Spinal cord (tissue), 9 donors: ENCODE measurements at regions not wholly inside any gene's neighbourhood (a gene's known extent, or its start where the extent isn't known, plus 50 kb on each side); places are given as distances from the start of the nearest gene placed in this dataset.

Experiments
- DNase-seq, 6 donors: peaks; one replicate each; pipeline versions ENCODE4 v3.0.0 to v3.0.0-alpha.2; 2013 to 2015; ENCODE audit warnings: low spot score in 6 of 6, low read depth in 4 of 6
- H3K27ac ChIP-seq: one replicate; pipeline ENCODE4 v1.5.1; 2013; ENCODE audit warnings: low read depth, low read length, control low read depth
- H3K27me3 ChIP-seq: one replicate; pipeline ENCODE4 v1.6.1; 2013; ENCODE audit warnings: low read length; ENCODE audit not compliant: control insufficient read depth, insufficient read depth
- H3K36me3 ChIP-seq: one replicate; pipeline ENCODE4 v1.6.1; 2013; ENCODE audit warnings: low read length; ENCODE audit not compliant: control insufficient read depth, insufficient read depth
- H3K4me1 ChIP-seq: one replicate; pipeline ENCODE4 v1.6.1; 2013; ENCODE audit warnings: low read length; ENCODE audit not compliant: control insufficient read depth, insufficient read depth
- H3K4me3 ChIP-seq: one replicate; pipeline ENCODE4 v1.5.1; 2013; ENCODE audit warnings: low read depth, low read length, control low read depth
- H3K9me3 ChIP-seq: one replicate; pipeline ENCODE4 v1.6.1; 2013; ENCODE audit warnings: low read length; ENCODE audit not compliant: control insufficient read depth, insufficient read depth
- WGBS: methylation state at CpG from one replicate; pipeline ENCODE4 v1.1.5; 2013; ENCODE audit warnings: missing lambda C conversion rate; ENCODE audit not compliant: insufficient coverage; 5-methylcytosine and 5-hydroxymethylcytosine counted together
- donor health status: healthy.

GRCh38 chr4:146124023-146124680, 51.4 kb upstream of the LSM6 start:
- Histone ChIP-seq H3K4me1 (no peaks in the 10 kb centered on the region), H3K27me3 (no peaks in the 10 kb centered on the region), H3K27ac (no peak overlapping the region), H3K36me3 (no peaks in the 10 kb centered on the region), H3K4me3 (no peak overlapping the region), H3K9me3 (no peaks in the 10 kb centered on the region)
- WGBS, result 43% methylated on average over 6 of the region's 6 CpGs
- DNase-seq, result no peak

- Histone ChIP-seq H3K9me3 (no peaks in the 10 kb centered on the region), H3K4me3 (no peak overlapping the region), H3K27ac (no peak overlapping the region), H3K4me1 (no peaks in the 10 kb centered on the region), H3K36me3 (no peaks in the 10 kb centered on the region), H3K27me3 (no peaks in the 10 kb centered on the region)
- DNase-seq, result peak in 1 of 6 donors; percentile 20
- no CpG with 5 or more reads among the region's 1 CpG for WGBS
These were observed 52.3 kb upstream of the LSM6 start for GRCh38 chr4:146123231-146123630.

DNA sequence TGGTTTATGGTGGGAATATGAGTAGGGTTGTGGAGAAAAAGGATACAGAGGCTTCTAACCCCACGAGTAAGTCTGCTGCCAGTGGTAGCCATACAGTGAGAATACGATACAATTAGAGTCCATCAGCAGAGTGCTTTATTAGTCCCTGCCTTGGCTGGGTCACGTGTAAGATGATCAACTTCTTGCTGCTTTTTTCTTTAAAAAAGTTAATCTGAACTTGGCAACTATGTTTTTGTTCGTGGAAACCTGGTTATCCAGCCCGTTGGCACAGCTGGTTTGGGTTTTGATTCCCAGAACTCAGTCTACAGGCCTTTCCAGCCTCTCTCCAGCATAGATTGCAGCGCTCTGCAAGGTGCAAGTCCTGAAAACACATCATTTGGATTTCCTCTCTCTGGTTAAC, 53.1 kb upstream of the LSM6 start:
- Histone ChIP-seq H3K4me3 (no peak overlapping the region), H3K4me1 (no peaks in the 10 kb centered on the region), H3K36me3 (no peaks in the 10 kb centered on the region), H3K27me3 (no peaks in the 10 kb centered on the region), H3K9me3 (no peaks in the 10 kb centered on the region), H3K27ac (no peak overlapping the region)
- 87% methylated on average over 6 of the region's 6 CpGs for WGBS
- no peak for DNase-seq

- DNase-seq, result no peak
- Histone ChIP-seq H3K36me3 (no peaks in the 10 kb centered on the region), H3K4me1 (no peaks in the 10 kb centered on the region), H3K4me3 (no peak overlapping the region), H3K9me3 (no peaks in the 10 kb centered on the region), H3K27ac (no peak overlapping the region), H3K27me3 (no peaks in the 10 kb centered on the region)
- WGBS, result 97% methylated on average over 2 of the region's 3 CpGs
These were observed 53.8 kb upstream of the LSM6 start for GRCh38 chr4:146121757-146122156.

DNA sequence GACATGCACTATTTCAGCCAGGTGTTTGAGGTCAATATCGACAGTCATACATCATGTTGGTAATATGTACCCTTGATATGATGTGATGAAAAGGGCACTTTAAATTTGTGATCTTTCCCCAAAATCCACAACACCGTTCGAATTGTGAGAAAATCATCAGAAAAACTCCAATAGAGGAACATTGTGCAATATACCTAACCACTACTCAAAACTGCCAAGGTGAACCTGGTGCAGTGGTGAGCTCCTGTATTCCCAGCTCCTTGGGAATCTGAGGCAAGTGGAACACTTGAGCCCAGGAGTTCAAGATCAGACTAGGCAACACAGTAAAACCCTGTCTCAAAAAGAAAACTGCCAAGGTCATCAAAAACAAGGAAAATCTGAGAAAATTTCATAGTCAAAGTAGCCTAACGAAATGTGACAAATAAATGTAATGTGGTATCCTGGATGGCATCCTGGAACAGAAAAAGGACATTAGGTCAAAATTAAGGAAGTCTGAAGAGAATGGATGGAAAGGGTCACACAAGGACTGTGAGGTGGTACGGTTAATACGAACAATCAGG, 55.6 kb upstream of the LSM6 start:
- Histone ChIP-seq H3K4me3 (no peak overlapping the region), H3K36me3 (no peaks in the 10 kb centered on the region), H3K9me3 (no peaks in the 10 kb centered on the region), H3K27ac (no peak overlapping the region), H3K27me3 (no peaks in the 10 kb centered on the region), H3K4me1 (no peaks in the 10 kb centered on the region)
- 67% methylated on average over 1 of the region's 6 CpGs for WGBS
- no peak for DNase-seq

- no peaks in the 10 kb centered on the region for H3K4me1 ChIP-seq
- H3K27ac ChIP-seq, result no peak overlapping the region
- no peaks in the 10 kb centered on the region for H3K9me3 ChIP-seq
- 89% methylated on average over 8 of the region's 8 CpGs for WGBS
- no peaks in the 10 kb centered on the region for H3K36me3 ChIP-seq
- DNase-seq, result no peak
- H3K4me3 ChIP-seq, result no peak overlapping the region
- H3K27me3 ChIP-seq, result no peaks in the 10 kb centered on the region
These were observed 61.5 kb upstream of the LSM6 start for GRCh38 chr4:146114066-146114465.

DNA sequence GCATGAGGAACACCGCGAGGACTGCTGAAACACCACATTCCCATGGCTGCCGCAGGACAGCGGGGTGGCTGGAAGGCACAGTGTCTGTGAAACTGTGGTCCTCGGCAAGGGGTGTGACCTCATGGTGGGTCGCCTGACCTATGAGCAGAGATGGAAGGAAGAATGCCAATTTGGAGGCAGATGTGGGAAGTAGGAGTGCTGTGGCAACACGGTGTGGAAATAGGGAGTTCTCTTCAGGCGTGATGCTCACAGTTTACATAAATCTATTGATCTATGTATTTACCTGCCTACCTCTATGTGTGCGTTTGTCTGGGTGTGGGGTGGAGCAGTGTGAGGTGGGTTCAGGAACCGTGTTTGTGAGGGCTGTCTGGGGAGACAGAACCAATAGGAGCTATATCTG, 62.3 kb upstream of the LSM6 start:
- Histone ChIP-seq H3K9me3 (no peaks in the 10 kb centered on the region), H3K4me1 (no peaks in the 10 kb centered on the region), H3K27me3 (no peaks in the 10 kb centered on the region), H3K36me3 (no peaks in the 10 kb centered on the region), H3K4me3 (no peak overlapping the region), H3K27ac (no peak overlapping the region)
- no peak for DNase-seq
- 94% methylated on average over 7 of the region's 10 CpGs for WGBS

- no peak overlapping the region for H3K27ac ChIP-seq
- H3K36me3 ChIP-seq, result no peaks in the 10 kb centered on the region
- no peak overlapping the region for H3K4me3 ChIP-seq
- no peaks in the 10 kb centered on the region for H3K9me3 ChIP-seq
- no peak for DNase-seq
- no peaks in the 10 kb centered on the region for H3K27me3 ChIP-seq
- H3K4me1 ChIP-seq, result no peaks in the 10 kb centered on the region
These were observed 63.1 kb upstream of the LSM6 start for GRCh38 chr4:146112389-146112788.

DNA sequence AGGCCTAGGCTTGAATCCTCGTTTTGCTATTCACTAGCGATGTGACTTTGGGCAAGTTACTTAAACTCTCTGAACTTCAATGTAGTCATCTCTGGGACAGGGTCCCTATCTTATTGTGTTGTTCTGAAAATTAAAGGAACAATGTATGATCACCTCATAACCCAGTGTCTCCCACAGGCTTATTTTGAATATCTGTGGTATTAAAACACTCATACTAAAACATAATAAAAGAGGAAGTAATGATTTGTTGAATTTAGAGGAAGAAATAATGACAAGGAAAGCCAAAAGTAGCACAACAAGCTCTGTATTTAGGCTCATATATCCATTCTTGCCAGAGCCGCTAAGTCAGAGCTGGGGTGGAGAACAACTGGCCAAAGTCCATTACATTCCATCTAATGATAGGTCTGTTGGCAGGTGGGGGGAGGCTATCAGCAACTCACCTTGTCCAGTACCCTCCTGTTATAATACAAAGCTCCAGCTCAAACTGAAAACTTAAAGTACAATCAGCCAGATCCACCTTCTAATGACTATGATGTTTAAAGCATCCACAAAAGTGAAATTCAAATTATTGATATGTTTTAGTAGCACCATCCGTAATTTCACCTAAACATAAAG, 64.5 kb upstream of the LSM6 start:
- Histone ChIP-seq H3K4me1 (no peaks in the 10 kb centered on the region), H3K4me3 (no peak overlapping the region), H3K36me3 (no peaks in the 10 kb centered on the region), H3K27me3 (no peaks in the 10 kb centered on the region), H3K9me3 (no peaks in the 10 kb centered on the region), H3K27ac (no peak overlapping the region)
- no peak for DNase-seq
- WGBS, result 100% methylated on average over 2 of the region's 4 CpGs

- WGBS, result no CpG with 5 or more reads among the region's 1 CpG
- no peaks in the 10 kb centered on the region for H3K4me1 ChIP-seq
- H3K27ac ChIP-seq, result no peak overlapping the region
- DNase-seq, result no peak
- no peaks in the 10 kb centered on the region for H3K36me3 ChIP-seq
- H3K4me3 ChIP-seq, result no peak overlapping the region
- no peaks in the 10 kb centered on the region for H3K9me3 ChIP-seq
- no peaks in the 10 kb centered on the region for H3K27me3 ChIP-seq
These were observed 66.8 kb upstream of the LSM6 start for GRCh38 chr4:146108756-146109155.
